IMR-90 (cell line): ENCODE measurements at regions not wholly inside any gene's neighbourhood (a gene's known extent, or its start where the extent isn't known, plus 50 kb on each side); places are given as distances from the start of the nearest gene placed in this dataset.

Experiments used
- CEBPB ChIP-seq: IDR thresholded peaks from 2 replicates; pipeline ENCODE4 v1.6.1; 2012; ENCODE audit warnings: low read depth, low read length, improper control_type of control experiment
- CTCF ChIP-seq: conservative IDR thresholded peaks from 2 replicates; pipeline ENCODE4 v1.5.1; 2012; ENCODE audit warnings: mild to moderate bottlenecking, low read depth, low read length, improper control_type of control experiment
- MAZ ChIP-seq: IDR thresholded peaks from 2 replicates; pipeline ENCODE4 v1.6.1; 2012; ENCODE audit warnings: low read depth, mild to moderate bottlenecking, low read length, improper control_type of control experiment, moderate library complexity, borderline replicate concordance
- MXI1 ChIP-seq: IDR thresholded peaks from 2 replicates; pipeline ENCODE4 v1.6.1; 2012; ENCODE audit warnings: low read depth, mild to moderate bottlenecking, low read length, moderate library complexity, borderline replicate concordance
- POLR2A ChIP-seq: IDR thresholded peaks from 2 replicates; pipeline ENCODE4 v1.6.1; 2012; ENCODE audit warnings: mild to moderate bottlenecking, low read depth, low read length
- USF2 ChIP-seq: fragments of 150-350 bp; IDR thresholded peaks from 2 replicates; pipeline ENCODE4 v1.6.1; 2017; ENCODE audit warnings: mild to moderate bottlenecking, antibody characterized with exemption, low read length, low read depth

- TF ChIP-seq CTCF (no peak), USF2 (no peak), MAZ (no peak), CEBPB (no peak), POLR2A (no peak), MXI1 (no peak)
These were observed 262.4 kb downstream of the USP25 start for GRCh38 chr21:15992171-15992570.
